ENCODE measurements at regions not wholly inside any gene's neighbourhood (a gene's known extent, or its start where the extent isn't known, plus 50 kb on each side); places are given as distances from the start of the nearest gene placed in this dataset.

DNA sequence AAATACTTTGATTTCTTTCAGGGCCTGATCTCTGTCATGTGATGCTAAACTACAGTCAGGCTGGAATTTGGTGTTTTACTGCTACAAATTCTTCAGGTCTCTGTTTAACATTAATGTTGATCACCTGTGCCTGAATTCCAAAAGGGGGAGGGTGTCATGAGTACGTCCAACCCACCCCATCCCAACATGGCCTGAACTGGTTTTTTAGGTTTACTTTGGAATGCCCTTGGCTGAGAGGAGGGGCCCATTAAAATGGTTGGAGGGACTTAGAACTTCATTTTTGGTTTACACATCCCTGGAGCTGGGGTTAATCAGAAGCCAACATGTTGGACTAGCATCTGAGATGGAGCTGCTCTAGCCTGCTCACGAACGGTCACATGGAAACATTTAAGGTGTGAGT is 60.8 kb upstream of the CFAP46 start:
- TF ChIP-seq, protein P1, sequence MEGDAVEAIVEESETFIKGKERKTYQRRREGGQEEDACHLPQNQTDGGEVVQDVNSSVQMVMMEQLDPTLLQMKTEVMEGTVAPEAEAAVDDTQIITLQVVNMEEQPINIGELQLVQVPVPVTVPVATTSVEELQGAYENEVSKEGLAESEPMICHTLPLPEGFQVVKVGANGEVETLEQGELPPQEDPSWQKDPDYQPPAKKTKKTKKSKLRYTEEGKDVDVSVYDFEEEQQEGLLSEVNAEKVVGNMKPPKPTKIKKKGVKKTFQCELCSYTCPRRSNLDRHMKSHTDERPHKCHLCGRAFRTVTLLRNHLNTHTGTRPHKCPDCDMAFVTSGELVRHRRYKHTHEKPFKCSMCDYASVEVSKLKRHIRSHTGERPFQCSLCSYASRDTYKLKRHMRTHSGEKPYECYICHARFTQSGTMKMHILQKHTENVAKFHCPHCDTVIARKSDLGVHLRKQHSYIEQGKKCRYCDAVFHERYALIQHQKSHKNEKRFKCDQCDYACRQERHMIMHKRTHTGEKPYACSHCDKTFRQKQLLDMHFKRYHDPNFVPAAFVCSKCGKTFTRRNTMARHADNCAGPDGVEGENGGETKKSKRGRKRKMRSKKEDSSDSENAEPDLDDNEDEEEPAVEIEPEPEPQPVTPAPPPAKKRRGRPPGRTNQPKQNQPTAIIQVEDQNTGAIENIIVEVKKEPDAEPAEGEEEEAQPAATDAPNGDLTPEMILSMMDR (IDR thresholded peaks at IDR 0.05), result no peak
- TF ChIP-seq POLR2A (IDR thresholded peaks at IDR 0.05), result no peak
